Effector memory CD8-positive, alpha-beta T cell (primary cell): ENCODE measurements at regions not wholly inside any gene's neighbourhood (a gene's known extent, or its start where the extent isn't known, plus 50 kb on each side); places are given as distances from the start of the nearest gene placed in this dataset.

ENCODE experiments used
- ATAC-seq: fragments of 150-1000 bp; cut with Tn5 transposase; replicated peaks from 2 replicates; pipeline ENCODE4 v1.10.0; 2021; ENCODE audit warnings: mild to moderate bottlenecking, moderate library complexity
- DNase-seq, 3 experiments: peaks; one replicate each; pipeline ENCODE4 v3.0.0; 2021
- H3K27ac Mint-ChIP-seq, 2 donors: one replicate each; pipeline ENCODE4 v1.8.0; 2022; ENCODE audit warnings: mild to moderate bottlenecking in 2 of 2, mixed read lengths in 2 of 2, moderate library complexity in 2 of 2
- H3K27me3 Mint-ChIP-seq, 2 donors: one replicate each; pipeline ENCODE4 v1.8.0; 2022; ENCODE audit warnings: mixed read lengths in 2 of 2
- H3K36me3 Mint-ChIP-seq: one replicate; pipeline ENCODE4 v1.8.0; 2022; ENCODE audit warnings: mild to moderate bottlenecking, moderate library complexity, mixed read lengths; ENCODE audit not compliant: insufficient read depth
- H3K4me1 Mint-ChIP-seq, 2 donors: one replicate each; pipeline ENCODE4 v1.8.0; 2022; ENCODE audit warnings: low read depth in 2 of 2, mixed read lengths in 2 of 2
- H3K4me3 Mint-ChIP-seq, 2 donors: one replicate each; pipeline ENCODE4 v1.8.0; 2022; ENCODE audit warnings: mild to moderate bottlenecking in 2 of 2, mixed read lengths in 2 of 2, moderate library complexity in 2 of 2
- H3K9me3 Mint-ChIP-seq, 2 donors: one replicate each; pipeline ENCODE4 v1.8.0; 2022; ENCODE audit warnings: mixed read lengths in 2 of 2

DNA sequence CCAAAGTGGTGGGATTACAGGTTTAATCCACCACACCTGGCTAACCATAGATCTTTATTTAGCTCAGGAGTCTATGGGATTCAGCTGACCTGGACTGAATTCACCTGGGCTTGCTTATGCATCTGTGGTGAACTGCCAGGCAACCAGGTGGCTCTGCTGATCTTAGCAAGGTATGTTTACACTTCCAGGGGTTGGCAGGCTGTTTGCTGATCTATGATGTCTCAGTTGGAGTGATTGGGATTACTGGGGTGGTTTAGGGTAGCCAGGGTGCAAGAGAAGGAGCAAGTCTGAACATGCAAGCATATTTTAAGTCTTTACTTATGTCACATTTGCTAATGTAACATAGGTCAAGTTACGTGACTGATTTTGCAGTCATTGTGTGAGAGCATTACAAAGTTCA lies 63.6 kb upstream of the JAK2 start:
- Mint-ChIP-seq H3K27ac (no peak overlapping the region), H3K36me3 (no peaks in the 10 kb centered on the region), H3K27me3 (peaks cover 0 to 7% of the 10 kb centered on the region in 2 donors), H3K4me3 (no peak overlapping the region), H3K4me1 (peaks cover 0 to 5% of the 10 kb centered on the region in 2 donors), H3K9me3 (no peaks in the 10 kb centered on the region)
- DNase-seq, result no peak
- no peak for ATAC-seq

DNA sequence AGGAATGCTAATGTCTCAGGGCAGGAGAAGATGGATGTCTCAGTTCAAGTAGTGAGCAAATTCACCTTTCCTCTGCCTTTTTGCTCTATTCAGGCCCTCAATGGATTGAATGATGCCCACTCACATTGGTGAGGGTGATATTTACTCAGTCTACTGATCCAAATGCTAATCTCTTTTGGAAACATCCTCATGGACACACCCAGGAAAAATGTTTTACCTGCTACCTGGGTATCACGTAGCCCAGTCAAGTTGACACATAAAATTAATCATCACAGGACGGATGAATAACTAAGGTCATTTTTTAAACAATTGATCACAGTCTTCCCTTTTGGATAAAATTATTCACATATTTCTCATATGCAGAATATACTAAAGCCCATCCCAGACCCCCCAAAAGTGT lies 63.0 kb upstream of the JAK2 start:
- Mint-ChIP-seq H3K4me1 (peaks cover 0 to 5% of the 10 kb centered on the region in 2 donors), H3K36me3 (no peaks in the 10 kb centered on the region), H3K4me3 (no peak overlapping the region), H3K27ac (no peak overlapping the region), H3K9me3 (no peaks in the 10 kb centered on the region), H3K27me3 (peaks cover 0 to 7% of the 10 kb centered on the region in 2 donors)
- DNase-seq, result no peak
- no peak for ATAC-seq

DNA sequence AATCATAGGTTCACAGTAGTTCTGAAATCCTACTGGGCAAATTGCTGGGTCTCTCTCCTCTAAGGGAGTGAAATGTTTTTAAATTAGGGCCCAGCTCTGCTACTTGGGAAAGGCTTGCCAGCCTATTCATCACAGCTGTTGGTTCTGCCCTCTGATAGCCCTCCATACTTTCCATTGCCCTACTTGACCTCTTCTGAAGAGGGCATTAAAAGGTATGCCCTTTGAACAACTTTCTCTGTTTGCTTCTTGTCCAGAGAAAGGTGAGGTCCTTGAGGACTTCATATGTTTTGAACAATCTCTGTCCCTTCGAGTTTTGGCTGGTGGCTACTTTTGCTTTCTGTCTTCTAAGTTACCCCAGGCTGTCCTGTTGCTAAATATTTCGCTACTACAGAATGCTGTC lies 62.3 kb upstream of the JAK2 start:
- Mint-ChIP-seq H3K36me3 (no peaks in the 10 kb centered on the region), H3K4me3 (no peak overlapping the region)

DNA sequence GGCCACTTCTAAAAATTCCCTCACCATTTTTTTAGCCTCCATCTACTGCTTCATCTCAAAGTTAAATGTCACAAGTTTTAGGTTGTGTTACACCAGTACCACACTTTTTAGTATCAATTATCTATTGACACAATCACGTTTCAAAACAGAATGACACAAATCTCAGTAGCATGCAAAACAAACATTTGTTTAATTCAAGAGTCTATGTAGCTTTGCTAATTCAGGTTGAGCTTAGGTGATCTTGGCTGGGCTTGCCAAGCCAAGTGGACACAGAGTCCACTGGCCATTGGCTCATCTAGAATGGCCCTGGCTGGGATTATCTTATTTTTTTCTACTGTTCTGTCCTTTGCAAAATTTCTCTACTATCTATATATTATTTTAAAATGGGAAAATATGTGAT lies 61.9 kb upstream of the JAK2 start:
- peaks cover 0 to 7% of the 10 kb centered on the region in 2 donors for H3K27me3 Mint-ChIP-seq
- H3K9me3 Mint-ChIP-seq, result no peaks in the 10 kb centered on the region
- no peaks in the 10 kb centered on the region for H3K36me3 Mint-ChIP-seq
- DNase-seq (no peak), ATAC-seq (no peak)
- peaks cover 0 to 5% of the 10 kb centered on the region in 2 donors for H3K4me1 Mint-ChIP-seq
- H3K4me3 Mint-ChIP-seq, result no peak overlapping the region
- no peak overlapping the region for H3K27ac Mint-ChIP-seq

More for the DNA sequence above, 62.3 kb upstream of the JAK2 start:
- H3K4me1 Mint-ChIP-seq, result peaks cover 0 to 5% of the 10 kb centered on the region in 2 donors
- H3K9me3 Mint-ChIP-seq, result no peaks in the 10 kb centered on the region
- H3K27me3 Mint-ChIP-seq, result peaks cover 0 to 7% of the 10 kb centered on the region in 2 donors
- no peak overlapping the region for H3K27ac Mint-ChIP-seq
- no peak for DNase-seq
- ATAC-seq, result no peak

DNA sequence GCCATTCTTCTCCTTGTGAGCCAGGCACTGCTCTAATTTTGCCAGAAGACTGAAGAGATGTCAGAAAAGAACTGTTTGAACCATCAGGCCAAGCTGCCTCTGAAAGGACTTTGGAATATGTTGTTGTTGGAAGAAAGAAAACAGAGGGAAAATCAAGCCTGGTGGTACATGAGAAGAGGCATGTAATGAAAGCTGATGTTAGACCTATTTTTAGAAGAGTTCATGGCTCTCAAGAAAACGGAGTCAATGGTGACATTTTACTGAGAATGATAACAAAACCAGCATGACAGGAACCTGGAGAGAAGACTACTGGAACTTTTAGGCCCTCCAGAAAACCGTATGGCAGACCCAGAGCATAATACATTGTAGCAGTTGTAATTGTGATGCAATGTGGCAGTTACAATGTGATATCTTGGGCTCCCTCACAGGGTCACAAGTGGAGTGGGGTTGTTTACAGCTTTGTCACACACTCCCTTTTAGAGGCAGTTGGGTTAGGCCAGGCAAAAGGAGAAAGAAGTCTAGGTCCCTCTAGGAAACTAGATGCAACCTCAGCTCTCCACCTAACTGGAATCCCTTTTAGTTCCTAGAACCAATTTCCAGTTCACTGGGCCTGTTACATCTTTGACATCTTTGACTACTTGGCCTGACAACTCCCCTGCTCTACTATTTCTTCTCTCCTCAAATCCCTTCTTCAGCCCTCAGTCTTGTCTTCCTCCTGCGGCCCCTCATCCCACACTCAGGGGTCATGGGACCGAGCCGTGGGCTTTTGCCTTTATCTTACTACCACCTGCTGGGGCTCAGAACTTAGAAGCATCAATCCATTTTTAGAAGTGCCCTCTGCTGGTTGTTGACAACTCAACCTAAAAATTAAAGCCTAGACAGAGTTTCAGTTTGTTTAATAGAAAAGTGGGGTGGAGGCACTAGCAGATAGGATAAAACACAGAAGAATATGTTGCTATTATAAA lies 61.2 kb upstream of the JAK2 start:
- peak in 1 of 3 experiments; percentile 5 for DNase-seq
- ATAC-seq, result peak; percentile 62
- Mint-ChIP-seq H3K27me3 (peaks cover 0 to 7% of the 10 kb centered on the region in 2 donors), H3K36me3 (no peaks in the 10 kb centered on the region), H3K4me3 (no peak overlapping the region), H3K9me3 (no peaks in the 10 kb centered on the region), H3K4me1 (peaks cover 0 to 5% of the 10 kb centered on the region in 2 donors), H3K27ac (no peak overlapping the region)

DNA sequence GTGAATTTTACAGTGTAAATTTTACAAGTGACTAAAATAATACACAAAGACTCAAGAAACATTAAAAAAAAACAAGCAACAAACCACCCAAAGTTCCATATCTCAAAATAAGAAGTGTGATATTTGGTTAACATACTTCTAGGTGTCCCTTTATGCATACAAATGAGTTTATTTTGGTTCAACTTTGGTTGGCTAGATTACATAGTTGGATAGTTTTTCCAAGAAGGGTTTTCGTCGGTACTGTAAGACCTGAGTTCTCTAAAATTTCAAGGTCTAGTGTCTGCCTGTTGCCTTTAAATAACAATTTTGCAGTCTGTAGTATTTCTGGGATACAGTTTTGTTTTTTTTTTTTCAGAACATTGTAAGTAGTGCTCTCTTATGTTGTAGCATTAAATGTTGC lies 58.8 kb upstream of the JAK2 start:
- no peaks in the 10 kb centered on the region for H3K9me3 Mint-ChIP-seq
- H3K4me3 Mint-ChIP-seq, result no peak overlapping the region
- no peaks in the 10 kb centered on the region for H3K36me3 Mint-ChIP-seq
- H3K4me1 Mint-ChIP-seq, result peaks cover 0 to 5% of the 10 kb centered on the region in 2 donors
- H3K27me3 Mint-ChIP-seq, result no peaks in the 10 kb centered on the region
- no peak for ATAC-seq
- no peak for DNase-seq
- no peak overlapping the region for H3K27ac Mint-ChIP-seq

DNA sequence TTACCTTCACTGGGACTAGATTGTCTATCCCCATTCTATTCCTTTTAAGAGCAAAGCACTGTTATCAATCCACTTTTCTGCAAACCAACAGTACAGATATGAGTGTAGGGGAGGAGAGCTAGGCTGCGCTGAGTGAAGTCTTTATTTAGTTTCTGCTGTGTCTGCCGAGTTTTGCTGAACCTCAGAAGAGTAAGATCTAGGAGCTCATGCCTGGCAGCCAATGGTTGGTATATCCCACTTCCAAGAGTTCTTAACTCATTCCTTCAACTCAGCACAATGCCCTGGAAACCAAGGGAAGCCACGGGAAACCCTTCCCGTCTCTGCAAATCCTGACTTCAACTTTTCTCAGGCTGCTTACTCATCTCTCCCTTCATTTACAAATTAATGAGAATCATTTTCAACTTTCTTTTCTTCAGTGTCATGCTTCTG lies 58.0 kb upstream of the JAK2 start:
- ATAC-seq (no peak), DNase-seq (no peak)
- Mint-ChIP-seq H3K4me3 (no peak overlapping the region), H3K27me3 (no peaks in the 10 kb centered on the region), H3K27ac (no peak overlapping the region), H3K9me3 (no peaks in the 10 kb centered on the region), H3K36me3 (no peaks in the 10 kb centered on the region), H3K4me1 (peaks cover 0 to 5% of the 10 kb centered on the region in 2 donors)

DNA sequence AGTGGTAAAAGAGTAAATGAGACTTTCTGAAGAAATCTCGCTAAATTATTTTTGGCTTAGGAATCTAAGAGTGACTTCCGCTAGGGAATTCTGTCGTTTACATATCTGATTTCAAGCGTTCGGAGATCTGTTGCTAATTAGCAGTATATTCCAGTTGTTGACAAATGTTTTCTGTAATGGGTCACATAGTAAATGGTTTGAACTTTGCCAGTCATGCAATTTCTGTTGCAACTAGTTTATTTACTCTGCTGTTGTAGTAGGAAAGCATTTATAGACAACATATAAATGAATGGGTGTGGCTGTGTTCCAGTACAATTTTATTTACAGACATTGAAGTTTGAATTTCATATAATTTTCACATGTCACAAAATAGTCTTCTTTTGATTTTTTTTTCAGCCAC lies 57.4 kb upstream of the JAK2 start:
- no peaks in the 10 kb centered on the region for H3K36me3 Mint-ChIP-seq
- DNase-seq (no peak), ATAC-seq (no peak)
- H3K4me3 Mint-ChIP-seq, result no peak overlapping the region
- H3K27ac Mint-ChIP-seq, result no peak overlapping the region
- H3K9me3 Mint-ChIP-seq, result no peaks in the 10 kb centered on the region
- peaks cover 0 to 5% of the 10 kb centered on the region in 2 donors for H3K4me1 Mint-ChIP-seq
- H3K27me3 Mint-ChIP-seq, result no peaks in the 10 kb centered on the region

DNA sequence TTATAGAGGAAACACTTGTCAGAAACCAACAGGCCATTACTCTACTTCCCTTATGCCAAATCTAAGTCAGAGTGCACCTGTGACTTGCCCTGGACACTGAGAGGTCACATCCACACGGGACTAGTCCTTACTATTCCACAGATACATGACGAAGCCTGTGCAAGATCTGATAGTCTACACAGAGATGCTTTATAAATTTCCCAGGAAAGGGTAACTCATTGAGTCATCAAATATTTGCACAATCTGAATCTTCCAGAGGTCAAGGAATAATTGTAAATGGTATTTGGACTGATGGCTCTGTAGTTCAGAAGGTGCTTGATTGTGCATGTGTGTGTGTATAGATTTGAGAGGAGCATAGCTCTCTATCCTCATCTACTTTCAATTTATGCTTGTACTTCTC lies 55.2 kb upstream of the JAK2 start:
- H3K36me3 Mint-ChIP-seq, result no peaks in the 10 kb centered on the region
- DNase-seq (no peak), ATAC-seq (no peak)
- H3K4me3 Mint-ChIP-seq, result no peak overlapping the region
- H3K4me1 Mint-ChIP-seq, result no peaks in the 10 kb centered on the region
- H3K27me3 Mint-ChIP-seq, result no peaks in the 10 kb centered on the region
- H3K9me3 Mint-ChIP-seq, result no peaks in the 10 kb centered on the region
- no peak overlapping the region for H3K27ac Mint-ChIP-seq

DNA sequence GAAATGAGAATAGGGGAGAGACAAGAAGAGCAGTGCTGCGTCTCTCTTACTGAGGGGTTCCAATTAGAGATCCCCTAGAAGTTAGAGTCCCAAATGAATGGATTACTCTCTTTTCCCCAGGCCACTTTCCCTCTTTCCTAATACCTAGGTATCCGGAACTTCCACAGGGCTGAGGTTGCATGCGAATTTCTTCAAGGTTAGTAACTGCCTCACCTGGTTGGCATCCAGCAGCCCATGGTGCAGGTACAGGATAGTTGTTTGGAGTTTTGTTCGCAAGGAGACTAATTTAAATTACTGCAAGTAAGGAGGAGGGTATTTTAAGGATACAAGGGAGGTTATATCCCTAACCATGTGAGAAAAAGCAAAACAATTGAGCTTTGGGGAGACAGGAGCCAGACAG lies 52.4 kb upstream of the JAK2 start:
- H3K27me3 Mint-ChIP-seq, result no peaks in the 10 kb centered on the region
- no peaks in the 10 kb centered on the region for H3K36me3 Mint-ChIP-seq
- H3K27ac Mint-ChIP-seq, result no peak overlapping the region
- H3K4me1 Mint-ChIP-seq, result peaks cover 13 to 14% of the 10 kb centered on the region in 2 donors
- ATAC-seq, result no peak
- no peak for DNase-seq
- H3K9me3 Mint-ChIP-seq, result no peaks in the 10 kb centered on the region
- H3K4me3 Mint-ChIP-seq, result no peak overlapping the region

DNA sequence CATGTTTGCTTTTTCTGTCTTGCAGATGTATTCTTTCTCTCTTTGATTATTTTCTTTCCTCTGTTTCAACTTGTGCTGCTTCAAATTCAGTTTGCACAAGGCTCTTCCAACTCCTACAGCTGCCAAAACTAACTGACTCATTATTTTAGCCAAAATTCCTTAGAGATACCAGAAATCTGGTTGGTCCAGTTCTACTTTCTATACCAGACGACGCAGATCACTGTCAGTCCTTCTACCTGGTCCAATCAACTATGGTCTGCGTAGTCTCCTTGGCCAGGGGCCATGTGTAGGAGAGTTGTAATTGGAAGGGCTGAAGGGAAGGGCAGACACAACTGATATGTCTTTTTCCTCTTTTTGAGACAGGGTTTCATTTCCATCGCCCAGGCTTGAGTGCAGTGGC lies 51.9 kb upstream of the JAK2 start:
- H3K4me3 Mint-ChIP-seq, result no peak overlapping the region
- no peaks in the 10 kb centered on the region for H3K27me3 Mint-ChIP-seq
- H3K27ac Mint-ChIP-seq, result no peak overlapping the region
- DNase-seq, result no peak
- ATAC-seq, result no peak
- peaks cover 15% of the 10 kb centered on the region in 2 donors for H3K4me1 Mint-ChIP-seq
- no peaks in the 10 kb centered on the region for H3K9me3 Mint-ChIP-seq
- H3K36me3 Mint-ChIP-seq, result no peaks in the 10 kb centered on the region

DNA sequence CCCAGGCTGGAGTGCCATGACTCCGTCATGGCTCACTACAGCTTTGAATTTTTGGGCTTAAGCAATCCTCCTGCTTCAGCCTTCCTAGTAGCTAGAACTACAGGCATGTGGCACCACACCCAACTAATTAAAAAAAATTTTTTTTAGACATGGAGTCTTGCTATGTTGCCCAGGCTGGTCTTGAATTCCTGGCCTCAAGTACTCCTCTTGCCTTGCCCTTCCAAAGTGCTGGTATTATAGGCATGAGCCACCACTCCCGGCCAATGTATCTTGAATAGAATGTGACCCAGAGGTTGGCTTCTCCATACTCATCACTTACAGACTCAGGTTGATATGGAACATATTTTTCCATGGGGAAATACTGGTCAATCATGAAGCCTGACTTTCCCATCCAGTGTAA lies 51.2 kb upstream of the JAK2 start:
- Mint-ChIP-seq H3K4me3 (no peak overlapping the region), H3K9me3 (no peaks in the 10 kb centered on the region), H3K36me3 (no peaks in the 10 kb centered on the region), H3K4me1 (peaks cover 19 to 20% of the 10 kb centered on the region in 2 donors), H3K27me3 (no peaks in the 10 kb centered on the region), H3K27ac (no peak overlapping the region)
- no peak for ATAC-seq
- no peak for DNase-seq

DNA sequence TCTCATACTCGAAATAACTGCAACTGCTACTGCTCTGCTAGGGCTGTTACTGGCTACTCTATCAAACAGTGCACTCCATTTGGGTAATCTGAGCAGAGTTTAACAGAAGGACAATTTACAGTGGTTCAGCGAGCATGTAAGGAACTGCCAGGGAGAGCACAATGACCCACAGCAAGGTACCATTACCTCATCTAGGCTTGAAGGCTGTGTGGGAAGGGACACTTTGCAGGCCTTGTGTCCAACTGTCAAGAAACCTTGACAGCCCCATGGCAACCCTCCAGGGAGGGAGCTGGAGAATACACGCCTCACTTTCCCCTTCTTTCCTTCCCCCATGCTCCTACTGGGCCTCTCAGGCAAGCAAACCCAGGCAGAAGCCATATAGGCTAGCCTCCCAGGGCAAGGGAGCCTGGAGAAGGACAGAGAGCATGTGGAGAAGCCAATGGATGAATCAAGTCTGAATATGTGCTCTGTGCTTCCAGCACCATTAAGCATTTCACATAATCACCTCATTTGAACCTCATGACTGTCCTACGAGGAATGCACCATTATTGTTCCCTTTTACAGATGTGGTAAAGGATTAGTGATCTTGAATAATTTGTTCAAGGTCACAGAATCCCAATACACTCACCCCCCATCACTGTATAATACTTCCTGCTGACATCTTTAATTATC lies 49.9 kb upstream of the JAK2 start:
- H3K4me1 Mint-ChIP-seq, result peaks cover 26 to 28% of the 10 kb centered on the region in 2 donors
- ATAC-seq (no peak), DNase-seq (no peak)
- H3K27me3 Mint-ChIP-seq, result no peaks in the 10 kb centered on the region
- no peak overlapping the region for H3K27ac Mint-ChIP-seq
- no peaks in the 10 kb centered on the region for H3K9me3 Mint-ChIP-seq
- H3K36me3 Mint-ChIP-seq, result no peaks in the 10 kb centered on the region
- no peak overlapping the region for H3K4me3 Mint-ChIP-seq
